ENCODE measurements at regions not wholly inside any gene's neighbourhood (a gene's known extent, or its start where the extent isn't known, plus 50 kb on each side); places are given as distances from the start of the nearest gene placed in this dataset.
A peak's percentile ranks its signal among the peaks of the same experiment; 100 is the strongest.

DNA sequence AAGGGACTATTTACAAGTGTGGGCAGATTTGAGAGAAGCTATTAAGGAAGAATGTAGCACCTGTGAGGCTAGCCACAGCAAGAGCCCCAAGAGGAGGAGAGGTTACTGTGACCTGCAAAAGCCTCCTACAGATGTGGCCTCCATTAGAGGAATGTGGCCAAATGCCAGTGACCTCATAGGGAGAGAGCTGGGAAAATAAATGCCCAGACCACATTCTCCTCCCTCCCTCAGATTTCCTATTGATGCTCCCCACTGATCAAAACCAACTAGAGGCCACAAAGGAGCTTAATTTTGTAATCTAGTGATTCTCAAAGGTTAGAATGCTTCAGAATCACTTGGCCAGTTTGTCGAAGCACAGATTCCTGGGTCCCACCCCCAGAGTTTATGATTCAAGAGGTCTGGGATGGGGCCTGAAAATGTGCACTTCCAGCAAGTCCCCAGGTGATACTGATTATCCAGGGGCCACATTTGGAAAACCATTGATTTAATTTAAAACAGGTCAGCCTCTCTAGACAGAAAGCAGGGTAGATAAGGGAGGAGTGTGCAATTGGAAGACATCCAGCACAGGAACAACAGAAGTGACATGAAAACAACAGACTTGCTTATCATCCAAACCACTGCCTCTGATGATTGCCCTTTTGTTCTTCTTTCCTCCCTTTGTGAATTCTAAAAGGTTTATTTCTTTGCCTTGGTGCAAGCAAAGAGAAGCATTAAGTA lies 61.2 kb upstream of the RBBP8 start:
- DNase-seq, result no peak

DNA sequence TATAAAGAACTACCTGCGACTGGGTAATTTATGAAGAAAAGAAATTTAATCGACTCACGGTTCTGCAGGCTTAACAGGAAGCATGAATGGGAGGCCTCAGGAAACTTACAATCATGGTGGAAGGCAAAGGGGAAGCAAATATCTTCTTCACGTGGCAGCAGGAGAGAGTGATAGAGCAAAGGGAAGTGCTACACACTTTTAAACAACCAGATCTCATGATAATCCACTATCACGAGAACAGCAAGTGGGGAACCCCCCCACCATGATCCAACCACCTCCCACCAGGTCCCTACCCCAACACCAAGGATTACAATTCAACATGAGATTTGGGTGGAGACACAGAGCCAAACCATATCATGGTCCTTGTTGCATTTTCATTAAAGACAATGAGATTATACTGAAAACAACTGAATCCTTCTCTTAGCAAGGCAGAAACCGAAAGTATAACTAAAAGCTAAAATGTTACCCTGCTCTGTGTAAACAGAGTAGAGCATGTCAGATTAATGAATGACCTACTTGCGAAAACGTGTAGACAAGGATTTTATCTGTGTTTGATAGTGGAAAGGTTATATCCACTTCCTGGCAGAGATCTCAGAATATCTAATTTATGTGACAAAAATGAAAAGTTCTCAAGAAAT lies 60.1 kb upstream of the RBBP8 start:
- peak in 1 of 2 donors; percentile 1 for DNase-seq

DNA sequence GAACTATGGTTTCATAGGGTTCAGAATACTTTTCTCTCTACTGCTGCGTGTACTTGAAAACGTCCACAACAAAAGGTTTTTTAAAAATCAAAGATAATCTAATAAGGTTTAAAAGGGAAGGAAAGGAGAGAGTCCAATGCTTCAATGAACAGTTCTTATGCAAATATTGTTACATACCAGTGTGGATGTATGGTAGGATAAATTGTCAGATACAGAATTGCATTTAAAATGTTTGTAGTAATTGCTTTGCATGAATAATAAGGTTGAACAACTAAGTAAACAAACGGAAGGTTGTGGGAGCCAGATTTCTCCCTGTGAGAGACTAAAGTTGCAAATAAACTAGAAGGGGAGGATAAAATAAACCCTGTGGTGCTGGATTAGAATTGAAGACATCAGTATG lies 53.8 kb upstream of the RBBP8 start:
- no peak for DNase-seq

DNA sequence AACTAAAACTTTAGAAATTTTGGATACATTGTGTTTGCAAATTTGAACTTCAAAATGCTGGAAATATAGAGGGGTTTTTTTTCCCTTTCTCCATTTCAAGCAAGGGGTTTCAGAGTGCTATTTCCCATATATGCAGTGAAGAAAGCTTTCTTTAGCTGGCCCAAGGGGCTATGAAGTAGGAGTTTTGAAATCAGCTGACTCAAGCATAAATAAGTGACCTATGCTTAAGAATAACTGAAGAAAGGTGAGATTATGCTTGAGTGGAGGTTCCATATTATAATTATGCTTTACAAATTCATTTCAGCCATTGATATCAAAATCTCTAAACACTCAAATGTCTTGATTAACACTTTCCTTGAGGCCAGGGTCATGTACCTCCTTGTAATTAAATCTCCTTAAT lies 51.0 kb upstream of the RBBP8 start:
- no peak for DNase-seq

DNA sequence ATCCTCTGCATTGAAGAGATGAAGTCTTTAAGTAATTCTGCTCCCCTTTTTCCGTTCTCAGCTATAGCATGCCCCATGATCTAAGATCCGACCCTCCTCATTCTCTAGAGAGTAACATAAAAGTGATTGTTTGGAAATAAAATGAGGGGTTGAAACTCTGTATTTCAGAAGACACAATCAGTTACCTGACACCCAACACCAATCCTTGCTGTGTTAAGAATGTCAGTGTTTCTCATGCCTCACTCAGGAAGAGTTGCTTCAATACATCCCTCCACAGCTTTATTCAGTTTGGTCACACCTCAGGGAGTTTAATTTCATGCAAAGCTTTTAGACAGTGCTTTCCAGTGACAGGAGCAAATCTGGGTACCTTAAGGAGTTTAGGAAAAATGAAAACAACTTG lies 49.9 kb upstream of the RBBP8 start:
- no peak for DNase-seq
